ENCODE measurements at regions not wholly inside any gene's neighbourhood (a gene's known extent, or its start where the extent isn't known, plus 50 kb on each side); places are given as distances from the start of the nearest gene placed in this dataset.

DNA sequence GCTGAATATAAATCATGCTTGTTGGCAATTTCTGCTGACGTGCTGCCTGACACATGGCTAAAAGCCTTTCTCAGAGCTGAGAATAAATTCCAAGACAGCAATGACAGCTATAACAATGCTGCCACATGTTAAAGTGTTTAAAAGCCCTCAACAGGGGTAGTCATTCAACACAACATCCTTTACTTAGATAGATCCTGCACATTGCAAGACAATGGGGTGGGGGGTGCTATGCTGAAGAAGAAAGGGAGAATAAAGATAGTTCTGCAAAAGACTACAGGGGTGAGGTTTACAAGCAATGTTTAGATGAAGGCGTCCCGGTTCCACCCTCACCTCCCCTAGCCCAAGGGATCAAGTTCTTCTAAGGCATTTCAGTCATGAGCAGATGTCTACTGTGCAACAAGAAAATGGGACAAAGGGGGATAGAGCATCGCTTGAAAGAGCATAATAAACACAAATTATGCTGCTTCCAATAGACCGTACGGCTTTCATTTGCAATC, 291.0 kb upstream of the ACVR2A start:
- DNase-seq (ENCODE audit: low read depth, low spot score), result no peak

DNA sequence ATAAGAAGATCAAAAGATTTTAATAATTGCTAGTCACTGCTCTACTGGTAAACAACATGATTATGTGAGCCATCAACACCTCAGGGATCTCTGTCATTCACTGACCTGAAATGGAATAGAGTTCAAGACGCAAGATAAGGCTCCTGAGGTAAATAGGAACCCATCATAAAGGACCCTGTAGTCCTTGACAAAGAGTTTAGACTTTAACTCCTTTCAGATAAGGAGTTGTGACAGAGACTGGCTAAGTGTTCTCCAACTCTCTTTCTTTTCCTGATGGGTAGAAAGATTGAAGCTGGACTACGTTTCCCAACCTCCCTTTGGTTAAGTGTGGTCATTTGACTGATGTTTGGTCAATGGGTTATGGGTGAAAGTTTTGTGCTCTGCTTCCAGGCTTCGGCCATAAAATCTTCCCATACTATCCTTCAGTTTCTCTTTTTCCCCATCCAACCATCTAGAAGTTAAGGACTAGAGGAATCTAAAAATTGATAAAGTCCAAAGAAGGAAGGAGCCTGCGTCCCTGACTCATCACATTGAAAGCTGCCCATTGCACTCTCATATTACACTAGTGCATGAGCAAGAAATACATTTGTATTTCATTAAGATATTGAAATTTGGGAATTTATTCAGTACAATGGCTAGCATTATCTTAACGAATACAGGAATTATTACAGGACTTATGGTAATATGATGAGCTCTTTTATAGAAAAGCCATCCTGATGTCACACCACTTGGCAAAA, 293.7 kb upstream of the ACVR2A start:
- no peak for DNase-seq (ENCODE audit: low read depth, low spot score)

DNA sequence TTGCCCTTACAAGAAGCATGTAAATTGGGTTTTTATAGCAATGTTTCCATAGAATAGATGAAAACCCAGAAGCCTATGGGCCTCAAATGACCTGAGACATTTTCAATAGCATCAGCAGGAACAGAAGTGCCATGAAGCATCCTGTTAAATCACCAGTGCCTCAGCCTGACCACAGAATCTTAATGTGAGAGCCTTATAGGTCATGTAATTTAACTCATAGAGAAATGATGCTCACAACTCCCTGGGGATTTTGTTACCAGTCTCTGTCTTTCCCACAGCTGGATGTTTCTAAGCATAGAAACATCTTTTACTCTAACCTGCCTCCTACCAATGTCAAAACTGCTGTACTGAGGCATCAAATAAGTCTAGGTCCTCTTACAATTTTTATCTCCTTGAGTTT, 295.8 kb upstream of the ACVR2A start:
- DNase-seq (ENCODE audit: low read depth, low spot score), result no peak

DNA sequence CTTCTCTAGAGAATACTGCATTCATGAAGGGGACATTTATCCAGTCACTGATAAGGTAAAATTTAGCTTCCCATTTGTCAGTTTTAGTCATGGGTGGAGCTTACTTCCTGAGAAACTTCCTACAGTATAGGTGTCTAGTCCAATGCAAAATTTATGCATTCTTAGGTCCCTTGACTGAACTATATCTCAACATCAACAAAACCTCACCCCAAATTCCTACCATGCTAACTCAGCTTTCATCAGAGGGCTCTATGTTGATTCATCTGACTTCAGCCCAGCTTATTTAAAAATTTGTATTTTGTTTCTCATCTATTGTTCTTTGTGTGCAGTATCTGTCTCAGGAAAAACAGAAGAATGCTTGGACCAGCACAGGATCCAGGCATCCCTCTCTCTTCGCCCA, 296.4 kb upstream of the ACVR2A start:
- DNase-seq (ENCODE audit: low read depth, low spot score), result no peak

DNA sequence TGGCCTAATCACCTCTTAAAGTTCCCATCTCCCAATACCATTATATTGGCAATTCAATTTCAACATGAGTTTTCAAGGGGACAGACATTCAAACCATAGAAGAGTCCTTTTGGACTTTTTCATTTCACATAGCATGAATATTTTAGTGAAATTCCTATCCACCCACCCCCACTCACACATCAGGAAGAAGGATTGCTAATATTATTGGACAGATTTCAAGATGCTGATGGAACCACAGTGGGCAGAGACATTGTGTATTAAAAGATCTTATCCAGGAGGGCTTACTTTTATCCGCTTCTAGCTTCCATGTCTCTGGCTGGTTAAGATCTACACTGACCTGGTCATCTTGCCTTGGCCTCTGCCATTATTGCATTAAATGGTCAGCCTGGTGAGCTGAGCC, 297.4 kb upstream of the ACVR2A start:
- no peak for DNase-seq (ENCODE audit: low read depth, low spot score)

DNA sequence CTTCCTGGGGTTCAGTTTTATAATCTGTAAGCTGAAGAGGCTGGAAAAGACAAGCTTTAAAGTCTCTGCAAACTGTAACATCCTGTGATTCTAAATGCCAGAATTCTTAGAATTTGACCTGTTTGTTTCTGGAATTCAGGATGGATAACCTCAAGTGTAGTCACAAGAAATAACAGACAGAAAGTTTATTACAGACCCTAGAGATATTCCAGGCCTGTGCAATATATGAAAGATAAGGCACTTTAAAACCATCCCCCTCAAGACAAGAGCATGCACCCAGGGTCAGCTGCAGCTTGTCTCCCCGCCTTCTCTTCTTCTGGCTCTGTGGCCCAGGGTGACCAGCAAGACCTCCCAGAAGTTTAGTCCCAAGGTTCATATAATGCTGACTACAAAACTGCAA, 298.7 kb upstream of the ACVR2A start:
- no peak for DNase-seq (ENCODE audit: low read depth, low spot score)

DNA sequence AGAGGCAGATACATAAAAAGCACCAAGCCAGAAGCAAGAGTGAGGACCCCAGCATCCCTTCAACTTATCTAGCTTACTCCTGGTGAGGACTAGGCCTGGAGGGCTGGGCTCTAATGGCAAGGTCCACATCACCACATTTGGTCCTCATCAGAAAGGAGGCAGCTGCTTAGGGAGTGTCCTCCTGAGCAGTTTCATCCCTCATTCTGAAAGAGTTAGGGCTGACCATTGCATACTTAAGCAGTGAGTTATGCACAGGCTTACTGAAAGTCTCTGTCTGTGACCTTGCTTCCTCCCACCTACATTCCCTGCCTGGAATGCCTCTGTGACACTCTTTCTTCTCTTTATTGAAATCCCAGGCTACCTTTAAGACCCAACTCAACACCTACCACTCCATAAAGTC, 301.8 kb upstream of the ACVR2A start:
- no peak for DNase-seq (ENCODE audit: low read depth, low spot score)

DNA sequence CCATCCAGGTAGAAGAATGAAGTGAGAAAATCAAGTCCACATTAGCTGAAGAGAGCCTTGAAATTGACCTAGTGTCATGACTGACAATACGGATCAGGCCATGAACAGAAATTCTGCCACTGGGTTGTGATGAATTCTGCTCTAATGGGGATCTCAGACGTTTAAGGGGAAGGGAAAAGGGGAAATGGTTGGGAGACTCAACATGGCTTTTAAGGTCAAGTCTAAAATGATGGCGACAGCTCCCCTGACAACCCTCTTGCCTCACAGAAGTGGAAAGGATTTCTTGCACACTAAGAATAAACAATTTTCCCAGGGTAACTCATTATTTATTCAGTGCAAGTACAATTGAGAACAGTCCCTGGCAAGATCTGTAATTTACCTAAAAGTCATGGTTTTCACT, 302.5 kb upstream of the ACVR2A start:
- DNase-seq (ENCODE audit: low read depth, low spot score), result no peak

DNA sequence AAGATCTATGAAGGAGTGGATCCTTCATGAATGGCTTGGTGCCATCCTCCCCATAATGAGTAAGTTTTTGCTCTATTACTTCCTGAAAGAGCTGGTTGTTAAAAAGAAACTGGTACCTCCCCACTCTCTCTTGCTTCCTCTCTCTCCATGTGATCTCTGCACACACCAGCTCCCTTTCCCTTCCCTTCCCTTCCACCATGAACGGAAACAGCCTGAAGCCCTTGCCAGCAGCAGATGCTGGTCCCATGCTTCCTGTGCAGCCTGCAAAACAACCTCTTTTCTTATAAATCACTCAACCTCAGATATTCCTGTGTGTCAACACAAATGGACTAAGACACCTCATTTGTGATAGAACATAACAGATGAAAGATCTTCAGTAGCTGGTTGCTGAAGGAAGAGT, 303.5 kb upstream of the ACVR2A start:
- no peak for DNase-seq (ENCODE audit: low read depth, low spot score)

DNA sequence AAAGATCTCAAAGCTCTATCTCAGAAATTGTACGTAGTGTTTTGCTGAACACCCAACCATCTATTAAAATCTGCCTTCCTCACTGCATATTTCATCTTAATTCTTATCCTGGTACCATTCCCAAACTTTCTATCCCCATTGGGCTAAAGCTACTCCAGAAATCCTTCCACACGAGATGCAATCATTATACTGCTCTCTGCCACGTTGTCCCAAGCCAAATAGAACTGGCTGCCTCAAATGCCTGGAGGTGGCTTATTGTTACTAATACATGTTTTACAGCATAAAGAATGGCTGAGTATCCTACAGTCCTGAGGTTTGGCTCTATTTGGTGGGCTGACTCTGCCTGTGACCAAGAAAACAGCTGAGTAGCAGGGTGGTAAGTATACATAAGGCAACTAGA, 306.0 kb upstream of the ACVR2A start:
- DNase-seq (ENCODE audit: low read depth, low spot score), result no peak

DNA sequence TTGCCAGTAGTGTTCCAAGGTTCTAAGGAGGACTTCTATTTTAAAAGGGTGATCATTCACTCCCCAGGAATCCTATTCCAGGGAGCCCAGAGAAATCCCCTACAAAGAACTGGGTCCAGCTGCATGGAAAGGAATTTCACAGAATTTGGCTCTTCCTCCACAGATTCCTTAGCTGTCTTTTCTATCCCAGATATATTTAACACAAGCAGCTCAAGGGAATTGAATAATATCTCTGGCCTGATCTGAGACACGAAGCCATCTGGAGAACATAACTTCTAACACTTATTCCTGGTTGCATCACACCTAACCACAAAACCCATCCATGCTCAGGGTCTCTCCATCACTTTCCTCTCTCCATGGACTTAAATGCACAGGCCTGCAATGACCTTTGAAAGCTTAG, 306.7 kb upstream of the ACVR2A start:
- no peak for DNase-seq (ENCODE audit: low read depth, low spot score)

DNA sequence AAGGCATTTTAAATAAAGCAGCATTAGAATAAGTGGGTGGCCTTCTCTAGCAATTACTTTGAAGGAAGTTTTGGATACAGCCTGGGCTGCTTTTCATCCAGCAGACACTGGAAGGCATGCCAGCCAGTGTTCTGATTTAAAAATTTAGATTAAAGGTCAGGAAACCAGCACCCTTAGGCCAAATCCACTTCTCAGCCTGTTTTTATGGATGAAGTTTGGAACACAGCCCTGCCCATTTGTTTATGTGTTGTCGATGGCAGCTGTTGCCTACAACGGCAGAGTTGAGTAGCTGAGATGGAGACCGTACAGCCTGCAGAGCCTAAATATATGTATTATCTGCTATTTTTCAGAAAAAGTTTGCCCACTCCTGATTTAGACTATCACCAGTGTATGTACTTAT, 313.6 kb upstream of the ACVR2A start:
- DNase-seq (ENCODE audit: low read depth, low spot score), result no peak

DNA sequence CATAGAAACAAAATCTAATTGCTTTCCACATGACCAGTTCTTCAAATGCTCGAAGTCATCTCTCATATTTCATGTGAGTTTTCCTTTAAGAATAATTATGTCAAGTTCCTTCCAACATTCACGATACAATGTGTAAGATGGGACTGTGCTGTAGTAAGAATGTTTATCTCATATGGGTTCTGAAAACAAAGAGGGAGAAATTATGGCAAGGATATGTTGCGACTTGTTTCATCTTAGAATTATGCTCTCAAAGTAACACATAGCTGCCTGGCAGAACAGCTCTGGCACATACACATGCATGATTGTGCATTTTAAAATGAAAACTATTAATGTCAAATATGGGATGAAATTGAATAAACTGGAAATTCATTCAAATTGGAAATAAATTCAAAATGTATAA, 314.8 kb upstream of the ACVR2A start:
- DNase-seq (ENCODE audit: low read depth, low spot score), result no peak

DNA sequence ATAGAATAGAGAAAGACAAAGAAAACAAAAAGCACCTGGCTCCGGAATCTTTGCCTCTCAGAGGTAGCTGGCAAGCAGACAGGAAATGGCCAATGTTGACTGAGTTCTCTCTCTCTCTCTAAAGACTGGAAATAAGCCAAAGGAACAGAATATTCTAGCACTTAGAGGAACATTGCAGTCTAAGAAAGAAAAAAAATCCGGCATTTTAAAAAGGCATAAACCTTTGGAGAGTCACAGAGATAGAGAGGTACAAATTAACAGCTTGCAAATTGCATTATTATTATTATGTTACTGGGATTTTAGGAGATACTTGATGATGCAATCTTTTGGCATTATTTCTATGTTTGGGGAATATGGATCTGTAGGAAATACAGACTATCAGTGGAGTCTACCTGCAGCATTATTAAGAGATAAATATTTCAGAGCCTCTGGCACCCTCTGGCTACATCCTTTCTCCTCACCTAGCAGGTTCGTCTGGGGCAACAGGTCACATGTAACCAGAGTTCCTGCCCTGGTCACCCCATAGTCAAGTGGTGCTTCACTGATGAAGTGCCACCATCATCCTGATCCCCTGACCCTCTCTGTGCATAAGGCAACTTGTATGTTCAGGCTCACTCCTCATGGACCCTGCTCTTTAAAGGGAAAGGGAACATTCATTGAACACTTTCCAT, 318.9 kb upstream of the ACVR2A start:
- DNase-seq (ENCODE audit: low read depth, low spot score), result no peak

DNA sequence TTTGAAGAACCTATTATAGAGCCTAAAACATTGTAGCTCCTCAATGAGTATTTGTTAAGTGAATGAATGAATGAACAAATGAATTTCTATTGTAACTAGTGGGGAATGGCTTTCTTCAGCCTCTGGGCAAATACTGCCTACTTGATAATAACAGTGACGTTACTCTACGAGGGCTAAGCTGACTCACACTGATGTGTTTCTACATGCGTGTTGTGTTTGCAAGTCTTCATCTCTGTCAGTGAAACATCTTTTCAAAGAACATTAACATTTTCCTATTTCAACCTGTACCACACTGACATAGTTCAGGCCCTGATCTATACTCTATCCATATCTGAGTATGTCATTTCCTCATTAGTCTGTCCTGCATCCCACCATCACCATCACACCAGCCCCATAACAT, 319.9 kb upstream of the ACVR2A start:
- DNase-seq (ENCODE audit: low read depth, low spot score), result no peak

DNA sequence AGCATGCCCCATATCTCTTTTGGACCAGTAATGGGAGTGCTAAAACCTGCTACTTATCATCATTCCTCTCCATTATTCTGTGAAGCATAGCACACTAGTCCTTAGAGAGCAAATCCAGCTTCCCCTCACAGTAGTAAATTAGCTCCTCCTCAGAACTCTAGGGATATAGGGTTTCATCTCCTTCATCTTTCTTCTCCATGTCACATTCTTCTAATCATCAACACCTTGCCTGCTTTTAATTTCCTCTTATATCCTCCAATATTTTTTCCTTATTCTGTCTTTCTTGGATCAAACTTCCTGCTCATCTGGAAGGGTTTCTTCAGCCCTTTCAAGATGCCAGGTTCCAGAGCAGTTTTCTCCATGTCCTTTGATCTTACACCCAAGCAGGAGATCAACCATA, 321.4 kb upstream of the ACVR2A start:
- DNase-seq (ENCODE audit: low read depth, low spot score), result no peak

DNA sequence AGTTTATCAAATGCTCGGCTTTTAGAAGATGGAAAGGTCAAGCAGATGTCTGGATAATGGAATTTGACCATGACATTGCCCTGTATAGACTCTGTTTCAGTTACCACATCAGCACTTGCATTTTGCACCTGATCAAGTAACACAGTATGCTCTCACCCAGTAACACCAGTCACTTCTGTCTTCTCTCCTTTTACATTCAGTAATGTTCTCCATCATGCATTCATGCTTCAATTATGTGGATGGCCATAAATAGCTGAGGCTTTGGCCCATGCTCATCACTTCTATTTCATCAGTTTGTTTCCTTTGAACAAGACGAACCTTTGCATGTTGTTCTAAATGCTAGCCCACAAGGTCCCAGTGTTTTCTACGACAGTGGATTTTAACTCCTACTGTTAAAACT, 322.9 kb upstream of the ACVR2A start:
- no peak for DNase-seq (ENCODE audit: low read depth, low spot score)

DNA sequence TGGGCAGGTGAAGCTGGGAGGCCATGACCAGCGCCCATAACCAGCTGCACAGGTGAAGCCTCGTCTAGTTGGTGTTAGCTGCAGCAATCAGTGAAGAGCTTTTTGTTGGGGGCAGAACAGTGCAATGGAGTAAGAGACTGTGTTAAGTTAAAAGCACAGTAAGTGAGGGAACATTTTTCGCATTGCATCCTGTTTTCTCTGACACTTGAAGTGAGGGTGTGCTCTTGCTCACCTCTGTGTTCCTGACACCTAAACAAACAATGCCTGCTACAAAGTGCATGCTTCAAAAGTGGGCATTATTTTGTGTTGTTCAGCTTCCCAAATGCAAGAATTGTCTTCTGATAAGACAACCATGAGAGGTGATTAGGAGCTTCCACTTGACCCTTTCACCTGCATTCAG, 324.0 kb upstream of the ACVR2A start:
- no peak for DNase-seq (ENCODE audit: low read depth, low spot score)

DNA sequence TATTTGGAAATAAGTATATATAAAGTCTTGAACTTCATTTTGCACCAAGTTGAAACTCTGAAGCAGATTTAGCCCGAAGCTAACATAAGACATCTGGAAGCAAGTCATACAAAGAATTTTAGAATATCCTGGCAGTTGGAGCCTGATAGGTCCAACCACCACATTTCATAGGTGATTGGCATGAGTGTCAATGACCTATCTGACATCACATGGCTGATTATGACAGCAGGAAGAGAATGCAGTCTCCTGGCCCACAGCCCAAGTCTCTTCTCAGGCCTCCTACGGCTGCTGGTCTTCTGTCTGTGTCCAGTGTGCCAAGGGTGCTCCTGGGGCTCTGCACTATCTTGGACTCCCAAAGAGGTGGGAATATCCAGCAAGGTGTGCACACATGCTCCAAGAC, 325.7 kb upstream of the ACVR2A start:
- no peak for DNase-seq (ENCODE audit: low read depth, low spot score)

DNA sequence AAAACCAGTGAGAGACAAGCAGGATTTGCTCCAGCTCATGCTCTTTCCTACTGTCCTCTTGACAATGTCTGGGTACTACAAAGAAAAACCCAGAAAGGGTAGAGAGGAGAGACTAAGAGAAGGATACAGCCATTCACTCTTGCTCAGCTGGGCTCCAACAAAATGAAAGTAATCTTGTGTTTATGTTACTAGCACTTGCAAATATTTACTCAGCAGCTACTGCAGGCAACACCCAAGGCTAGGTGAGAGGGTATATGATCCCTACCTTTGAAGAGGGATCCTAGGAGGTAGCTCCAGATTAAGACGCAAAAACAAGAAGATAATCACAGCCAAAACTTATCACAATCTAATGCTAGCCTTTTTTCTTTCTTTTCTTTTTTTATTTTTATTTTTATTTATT, 329.6 kb upstream of the ACVR2A start:
- DNase-seq (ENCODE audit: low read depth, low spot score), result no peak

DNA sequence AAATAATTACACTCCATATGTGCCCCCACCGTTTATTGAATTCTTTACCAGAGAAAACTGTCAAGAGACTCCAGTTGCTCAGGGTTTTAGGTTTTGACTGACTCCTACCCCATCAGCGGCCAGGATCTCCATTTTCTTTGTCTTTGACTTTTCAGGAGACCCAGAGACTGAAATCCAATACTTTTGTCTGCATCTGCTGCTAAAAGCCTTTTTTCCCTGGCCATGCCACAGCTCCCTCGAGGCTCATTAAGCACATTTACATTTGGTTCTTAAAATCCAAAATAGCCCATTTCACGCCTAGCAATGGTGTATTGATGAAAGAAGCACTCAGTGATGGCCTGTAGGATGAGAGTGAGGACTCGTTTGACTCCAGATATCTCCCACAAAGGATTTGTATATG, 332.6 kb upstream of the ACVR2A start:
- no peak for DNase-seq (ENCODE audit: low read depth, low spot score)

DNA sequence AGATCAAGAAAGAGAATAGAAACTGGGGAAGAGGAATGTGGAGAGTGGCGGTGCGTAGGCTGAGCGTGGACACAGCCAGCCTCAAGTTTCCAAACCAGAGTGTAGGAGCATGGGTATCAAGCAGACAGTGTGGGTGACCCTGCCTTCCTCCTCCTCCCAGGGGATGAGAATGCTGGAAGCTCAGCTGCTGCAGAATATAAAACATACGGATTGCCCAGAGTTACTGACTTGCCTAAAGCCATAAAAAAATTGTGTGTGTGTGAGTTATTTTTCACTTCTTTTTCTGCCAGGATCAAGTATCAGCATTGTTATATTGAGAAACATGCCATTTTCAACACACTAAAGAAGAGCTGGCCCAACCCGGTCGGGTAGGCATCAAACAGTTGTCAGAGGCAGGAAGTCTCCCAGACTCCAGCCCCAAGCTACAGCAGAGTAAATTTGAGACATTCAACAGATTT, 333.3 kb upstream of the ACVR2A start:
- DNase-seq (ENCODE audit: low read depth, low spot score), result no peak

DNA sequence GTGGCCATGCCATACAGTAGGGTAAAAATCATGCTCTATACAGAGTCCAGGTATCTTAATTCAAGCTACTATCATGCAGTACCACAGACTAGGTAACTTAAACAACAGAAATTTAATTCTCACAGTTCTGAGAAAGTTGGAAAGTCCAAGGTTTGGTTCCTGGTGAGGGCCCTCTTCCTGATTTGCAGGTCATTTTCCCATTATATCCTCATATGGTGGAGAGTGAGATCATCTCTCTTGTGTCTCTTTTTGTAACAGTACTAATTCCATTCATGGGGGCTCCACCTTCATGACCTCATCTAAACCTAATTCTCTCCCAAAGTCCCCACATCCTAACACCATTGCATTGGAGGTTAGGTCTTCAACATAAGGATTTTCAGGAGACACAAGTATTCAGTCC, 335.0 kb upstream of the ACVR2A start:
- no peak for DNase-seq (ENCODE audit: low read depth, low spot score)
